ENCODE measurements at regions not wholly inside any gene's neighbourhood (a gene's known extent, or its start where the extent isn't known, plus 50 kb on each side); places are given as distances from the start of the nearest gene placed in this dataset.
"Not testable (repeated sequence)": the region's sequence is repeated elsewhere in the genome, so short reads cannot be mapped to it uniquely, and the experiment has no call there.

DNA sequence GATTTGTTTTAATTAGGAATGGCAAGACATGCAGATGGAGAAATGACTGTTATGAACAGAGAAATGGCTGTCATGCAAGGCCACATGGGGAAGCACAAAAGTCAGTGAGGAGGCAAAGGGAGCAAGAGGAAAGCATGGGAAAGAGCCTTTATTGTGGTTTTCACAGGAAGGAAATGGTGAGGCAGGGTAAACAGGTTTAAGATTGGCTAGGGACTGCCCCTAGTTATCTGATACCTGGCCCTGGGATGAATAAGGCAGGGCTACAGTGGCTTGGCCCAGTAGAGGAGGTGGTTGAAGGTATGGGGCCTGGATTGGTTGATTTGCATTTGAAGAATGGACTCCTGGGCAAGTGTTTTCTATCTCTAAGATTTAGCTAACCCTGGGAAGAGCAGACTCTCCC is 168.7 kb upstream of the CNOT2 start:
- Histone ChIP-seq H3K4me3 (ENCODE audit: low read depth in 1 of 2, low read length in 2 of 2) (no peak overlapping the region), H3K27me3 (ENCODE audit: low read depth, low read length) (no peaks in the 10 kb centered on the region), H3K4me1 (ENCODE audit: control insufficient read depth in 1 of 2, insufficient read depth in 2 of 2, low read length in 2 of 2) (no peaks in the 10 kb centered on the region), H3K36me3 (ENCODE audit: control insufficient read depth in 1 of 2, insufficient read depth in 2 of 2, low read length in 2 of 2) (no peaks in the 10 kb centered on the region), H3K27ac (ENCODE audit: low read length) (no peak overlapping the region), H3K9me3 (ENCODE audit: control insufficient read depth in 1 of 2, low read length in 2 of 2) (no peaks in the 10 kb centered on the region)

- no peak overlapping the region for H3K27ac ChIP-seq (ENCODE audit: low read length)
- no peaks in the 10 kb centered on the region for H3K4me1 ChIP-seq (ENCODE audit: control insufficient read depth in 1 of 2, insufficient read depth in 2 of 2, low read length in 2 of 2)
Measured at GRCh38 chr12:70077441-70077840, 165.8 kb upstream of the CNOT2 start.

GRCh38 chr12:70078161-70078560 is 165.1 kb upstream of the CNOT2 start:
- H3K4me1 ChIP-seq (ENCODE audit: control insufficient read depth in 1 of 2, insufficient read depth in 2 of 2, low read length in 2 of 2): no peaks in the 10 kb centered on the region
- H3K27me3 ChIP-seq (ENCODE audit: low read depth, low read length): no peaks in the 10 kb centered on the region
- no peaks in the 10 kb centered on the region for H3K9me3 ChIP-seq (ENCODE audit: control insufficient read depth in 1 of 2, low read length in 2 of 2)
- no peak overlapping the region for H3K4me3 ChIP-seq (ENCODE audit: low read depth in 1 of 2, low read length in 2 of 2)
- no peaks in the 10 kb centered on the region for H3K36me3 ChIP-seq (ENCODE audit: control insufficient read depth in 1 of 2, insufficient read depth in 2 of 2, low read length in 2 of 2)
- no peak overlapping the region for H3K27ac ChIP-seq (ENCODE audit: low read length)

More at GRCh38 chr12:70077441-70077840, 165.8 kb upstream of the CNOT2 start:
- Histone ChIP-seq H3K36me3 (ENCODE audit: control insufficient read depth in 1 of 2, insufficient read depth in 2 of 2, low read length in 2 of 2) (no peaks in the 10 kb centered on the region), H3K9me3 (ENCODE audit: control insufficient read depth in 1 of 2, low read length in 2 of 2) (no peaks in the 10 kb centered on the region), H3K27me3 (ENCODE audit: low read depth, low read length) (no peaks in the 10 kb centered on the region), H3K4me3 (ENCODE audit: low read depth in 1 of 2, low read length in 2 of 2) (no peak overlapping the region)

DNA sequence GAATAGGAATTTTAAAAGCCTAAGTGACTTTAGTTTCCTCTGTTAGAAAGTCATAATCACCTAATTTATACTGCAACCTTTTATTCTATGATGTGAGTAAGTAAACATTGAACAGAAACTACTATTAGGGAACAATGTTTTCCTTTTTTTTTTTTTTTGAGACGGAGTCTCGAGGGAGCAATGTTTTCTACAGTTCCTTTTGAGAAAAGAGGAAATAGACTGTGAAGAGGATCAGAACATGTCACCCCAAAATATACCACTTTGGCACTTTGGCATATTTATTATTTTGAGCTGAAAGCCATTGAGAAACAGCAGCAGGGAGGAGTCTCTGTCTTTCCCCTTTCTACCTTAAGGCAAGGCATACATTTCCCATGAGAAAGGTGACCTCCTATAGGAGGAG is 162.7 kb upstream of the CNOT2 start:
- H3K27me3 ChIP-seq (ENCODE audit: low read depth, low read length): no peaks in the 10 kb centered on the region
- H3K9me3 ChIP-seq (ENCODE audit: control insufficient read depth in 1 of 2, low read length in 2 of 2): no peaks in the 10 kb centered on the region
- no peaks in the 10 kb centered on the region for H3K36me3 ChIP-seq (ENCODE audit: control insufficient read depth in 1 of 2, insufficient read depth in 2 of 2, low read length in 2 of 2)
- H3K27ac ChIP-seq (ENCODE audit: low read length): no peak overlapping the region
- no peak overlapping the region for H3K4me3 ChIP-seq (ENCODE audit: low read depth in 1 of 2, low read length in 2 of 2)
- H3K4me1 ChIP-seq (ENCODE audit: control insufficient read depth in 1 of 2, insufficient read depth in 2 of 2, low read length in 2 of 2): no peaks in the 10 kb centered on the region

DNA sequence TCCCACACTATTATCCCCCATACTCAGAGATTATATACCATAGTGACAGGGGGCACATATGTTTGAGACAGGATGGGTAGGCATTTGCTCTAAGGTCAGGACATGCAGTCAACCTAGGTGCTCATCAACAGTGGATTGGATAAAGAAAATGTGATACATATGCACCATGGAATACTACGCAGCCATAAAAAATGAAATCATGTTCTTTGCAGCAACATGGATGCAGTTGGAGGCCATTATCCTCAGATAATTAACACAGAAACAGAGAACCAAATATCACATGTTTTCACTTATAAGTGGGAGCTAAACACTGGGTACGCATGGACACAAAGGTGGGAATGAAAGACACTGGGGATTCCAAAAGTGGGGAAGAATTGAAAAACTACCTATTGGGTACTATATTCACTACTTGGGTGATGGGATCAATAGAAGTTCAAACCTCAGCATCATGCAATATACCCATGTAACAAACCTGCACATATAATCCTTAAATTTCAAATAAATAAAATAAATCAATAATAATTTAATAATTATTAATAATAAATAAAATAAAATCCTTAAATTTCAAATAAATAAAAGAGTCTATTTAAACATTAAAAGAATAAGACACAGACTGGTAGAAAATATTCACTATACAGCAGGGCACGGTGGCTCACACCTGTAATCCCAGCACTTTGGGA is 160.1 kb upstream of the CNOT2 start:
- Histone ChIP-seq H3K4me1 (ENCODE audit: control insufficient read depth in 1 of 2, insufficient read depth in 2 of 2, low read length in 2 of 2) (no peaks in the 10 kb centered on the region), H3K9me3 (ENCODE audit: control insufficient read depth in 1 of 2, low read length in 2 of 2) (no peaks in the 10 kb centered on the region), H3K27ac (ENCODE audit: low read length) (no peak overlapping the region), H3K4me3 (ENCODE audit: low read depth in 1 of 2, low read length in 2 of 2) (no peak overlapping the region), H3K36me3 (ENCODE audit: control insufficient read depth in 1 of 2, insufficient read depth in 2 of 2, low read length in 2 of 2) (no peaks in the 10 kb centered on the region), H3K27me3 (ENCODE audit: low read depth, low read length) (no peaks in the 10 kb centered on the region)

- Histone ChIP-seq H3K4me1 (ENCODE audit: control insufficient read depth in 1 of 2, insufficient read depth in 2 of 2, low read length in 2 of 2) (no peaks in the 10 kb centered on the region), H3K9me3 (ENCODE audit: control insufficient read depth in 1 of 2, low read length in 2 of 2) (no peaks in the 10 kb centered on the region), H3K4me3 (ENCODE audit: low read depth in 1 of 2, low read length in 2 of 2) (no peak overlapping the region), H3K27ac (ENCODE audit: low read length) (no peak overlapping the region), H3K27me3 (ENCODE audit: low read depth, low read length) (no peaks in the 10 kb centered on the region), H3K36me3 (ENCODE audit: control insufficient read depth in 1 of 2, insufficient read depth in 2 of 2, low read length in 2 of 2) (no peaks in the 10 kb centered on the region)
Measured at GRCh38 chr12:70083677-70084020, 159.6 kb upstream of the CNOT2 start.

GRCh38 chr12:70086372-70086771 is 156.9 kb upstream of the CNOT2 start:
- H3K27me3 ChIP-seq (ENCODE audit: low read depth, low read length); H3K36me3 ChIP-seq (ENCODE audit: control insufficient read depth in 1 of 2, insufficient read depth in 2 of 2, low read length in 2 of 2); H3K9me3 ChIP-seq (ENCODE audit: control insufficient read depth in 1 of 2, low read length in 2 of 2); H3K4me1 ChIP-seq (ENCODE audit: control insufficient read depth in 1 of 2, insufficient read depth in 2 of 2, low read length in 2 of 2); H3K4me3 ChIP-seq (ENCODE audit: low read depth in 1 of 2, low read length in 2 of 2); H3K27ac ChIP-seq (ENCODE audit: low read length): not testable (repeated sequence)

- no peak overlapping the region for H3K27ac ChIP-seq (ENCODE audit: low read length)
- no peaks in the 10 kb centered on the region for H3K36me3 ChIP-seq (ENCODE audit: control insufficient read depth in 1 of 2, insufficient read depth in 2 of 2, low read length in 2 of 2)
- no peaks in the 10 kb centered on the region for H3K4me1 ChIP-seq (ENCODE audit: control insufficient read depth in 1 of 2, insufficient read depth in 2 of 2, low read length in 2 of 2)
- no peaks in the 10 kb centered on the region for H3K27me3 ChIP-seq (ENCODE audit: low read depth, low read length)
- H3K9me3 ChIP-seq (ENCODE audit: control insufficient read depth in 1 of 2, low read length in 2 of 2): no peaks in the 10 kb centered on the region
- no peak overlapping the region for H3K4me3 ChIP-seq (ENCODE audit: low read depth in 1 of 2, low read length in 2 of 2)
Measured at GRCh38 chr12:70091021-70091521, 152.2 kb upstream of the CNOT2 start.

- H3K27ac ChIP-seq (ENCODE audit: low read length): no peak overlapping the region
- no peaks in the 10 kb centered on the region for H3K4me1 ChIP-seq (ENCODE audit: control insufficient read depth in 1 of 2, insufficient read depth in 2 of 2, low read length in 2 of 2)
- H3K9me3 ChIP-seq (ENCODE audit: control insufficient read depth in 1 of 2, low read length in 2 of 2): no peaks in the 10 kb centered on the region
- no peak overlapping the region for H3K4me3 ChIP-seq (ENCODE audit: low read depth in 1 of 2, low read length in 2 of 2)
- H3K27me3 ChIP-seq (ENCODE audit: low read depth, low read length): no peaks in the 10 kb centered on the region
- no peaks in the 10 kb centered on the region for H3K36me3 ChIP-seq (ENCODE audit: control insufficient read depth in 1 of 2, insufficient read depth in 2 of 2, low read length in 2 of 2)
Measured at GRCh38 chr12:70094467-70094866, 148.8 kb upstream of the CNOT2 start.

DNA sequence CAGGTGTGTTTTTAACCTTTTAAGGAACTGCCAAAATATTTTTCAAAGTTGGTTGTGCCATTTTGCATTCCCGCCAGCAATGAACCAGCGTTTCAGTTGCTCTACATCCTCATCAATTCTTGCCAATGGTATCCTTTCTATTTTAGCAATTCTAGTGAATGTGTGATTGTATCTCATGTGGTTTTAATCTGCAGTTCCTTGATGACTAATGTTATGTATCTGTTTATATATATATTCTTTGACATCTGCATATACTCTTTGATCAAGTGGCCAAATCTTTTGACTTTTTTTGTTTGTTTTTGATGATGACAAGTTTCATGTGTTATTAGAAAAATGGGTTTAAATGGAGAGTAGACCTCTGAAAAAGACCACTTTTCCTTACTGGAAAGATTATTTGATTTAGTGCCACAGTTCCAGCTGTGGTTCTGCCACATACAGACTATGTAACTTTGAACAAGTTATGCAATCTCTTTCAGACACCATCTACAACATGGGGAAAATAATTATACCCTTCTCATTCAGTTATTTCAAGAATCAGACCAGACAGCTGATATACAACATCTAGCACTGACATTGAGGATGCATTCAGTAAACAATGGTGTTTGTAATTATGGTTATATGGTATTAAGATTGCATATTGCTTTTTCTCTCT is 146.3 kb upstream of the CNOT2 start:
- H3K4me3 ChIP-seq (ENCODE audit: low read depth in 1 of 2, low read length in 2 of 2): no peak overlapping the region
- no peaks in the 10 kb centered on the region for H3K9me3 ChIP-seq (ENCODE audit: control insufficient read depth in 1 of 2, low read length in 2 of 2)
- H3K27ac ChIP-seq (ENCODE audit: low read length): no peak overlapping the region
- no peaks in the 10 kb centered on the region for H3K27me3 ChIP-seq (ENCODE audit: low read depth, low read length)
- H3K36me3 ChIP-seq (ENCODE audit: control insufficient read depth in 1 of 2, insufficient read depth in 2 of 2, low read length in 2 of 2): no peaks in the 10 kb centered on the region
- H3K4me1 ChIP-seq (ENCODE audit: control insufficient read depth in 1 of 2, insufficient read depth in 2 of 2, low read length in 2 of 2): no peaks in the 10 kb centered on the region

GRCh38 chr12:70101064-70101463 is 142.2 kb upstream of the CNOT2 start:
- no peaks in the 10 kb centered on the region for H3K36me3 ChIP-seq (ENCODE audit: control insufficient read depth in 1 of 2, insufficient read depth in 2 of 2, low read length in 2 of 2)
- no peak overlapping the region for H3K27ac ChIP-seq (ENCODE audit: low read length)
- H3K27me3 ChIP-seq (ENCODE audit: low read depth, low read length): no peaks in the 10 kb centered on the region
- H3K4me3 ChIP-seq (ENCODE audit: low read depth in 1 of 2, low read length in 2 of 2): no peak overlapping the region
- H3K9me3 ChIP-seq (ENCODE audit: control insufficient read depth in 1 of 2, low read length in 2 of 2): no peaks in the 10 kb centered on the region
- H3K4me1 ChIP-seq (ENCODE audit: control insufficient read depth in 1 of 2, insufficient read depth in 2 of 2, low read length in 2 of 2): no peaks in the 10 kb centered on the region

DNA sequence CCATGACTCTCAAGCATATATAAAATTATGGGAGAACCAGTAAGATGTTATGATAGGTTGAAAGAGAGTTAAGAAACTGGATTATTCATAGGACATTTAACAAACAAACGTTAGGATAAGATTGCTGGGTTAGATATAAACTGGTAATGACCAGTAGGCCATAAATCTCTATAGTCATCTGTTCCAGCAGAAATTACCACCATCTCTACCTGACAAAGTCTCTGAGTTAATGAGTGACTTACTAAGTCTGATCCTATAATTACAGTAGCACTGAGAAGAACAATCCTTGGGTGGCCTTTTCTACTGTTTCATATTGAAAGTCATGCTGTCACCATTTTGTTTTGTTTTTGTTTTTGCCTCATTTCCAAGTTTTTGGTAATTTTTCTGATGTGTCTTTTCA is 136.9 kb upstream of the CNOT2 start:
- no peaks in the 10 kb centered on the region for H3K4me1 ChIP-seq (ENCODE audit: control insufficient read depth in 1 of 2, insufficient read depth in 2 of 2, low read length in 2 of 2)
- H3K36me3 ChIP-seq (ENCODE audit: control insufficient read depth in 1 of 2, insufficient read depth in 2 of 2, low read length in 2 of 2): no peaks in the 10 kb centered on the region
- no peak overlapping the region for H3K27ac ChIP-seq (ENCODE audit: low read length)
- H3K4me3 ChIP-seq (ENCODE audit: low read depth in 1 of 2, low read length in 2 of 2): no peak overlapping the region
- no peaks in the 10 kb centered on the region for H3K27me3 ChIP-seq (ENCODE audit: low read depth, low read length)
- H3K9me3 ChIP-seq (ENCODE audit: control insufficient read depth in 1 of 2, low read length in 2 of 2): peaks cover 0 to 16% of the 10 kb centered on the region in 2 donors
